GM20000 (cell line): ENCODE measurements at regions not wholly inside any gene's neighbourhood (a gene's known extent, or its start where the extent isn't known, plus 50 kb on each side); places are given as distances from the start of the nearest gene placed in this dataset.
"Not testable (repeated sequence)": the region's sequence is repeated elsewhere in the genome, so short reads cannot be mapped to it uniquely, and the experiment has no call there.

Experiments
- DNase-seq: peaks from one replicate; pipeline ENCODE4 v3.0.0; 2012; ENCODE audit warnings: low spot score
- CTCF ChIP-seq: IDR thresholded peaks from 2 replicates; pipeline ENCODE4 v1.5.1; 2012; ENCODE audit warnings: mild to moderate bottlenecking, control low read depth; ENCODE audit errors: extremely low read depth, missing control alignments

- TF ChIP-seq CTCF = no peak
- DNase-seq = no peak
Measured at GRCh38 chr2:188028739-188029138, 262.9 kb upstream of the GULP1 start.

GRCh38 chr2:188032306-188032705 is 259.4 kb upstream of the GULP1 start:
- DNase-seq = no peak
- no peak for TF ChIP-seq CTCF

- no peak for TF ChIP-seq CTCF
Measured at GRCh38 chr2:188032786-188033185, 258.9 kb upstream of the GULP1 start.

GRCh38 chr2:188033240-188033639 is 258.4 kb upstream of the GULP1 start:
- DNase-seq = not testable (repeated sequence)

More at GRCh38 chr2:188032786-188033185, 258.9 kb upstream of the GULP1 start:
- no peak for DNase-seq

GRCh38 chr2:188034102-188034501 is 257.6 kb upstream of the GULP1 start:
- DNase-seq = not testable (repeated sequence)

- DNase-seq = not testable (repeated sequence)
Measured at GRCh38 chr2:188035377-188035776, 256.3 kb upstream of the GULP1 start.

- DNase-seq = not testable (repeated sequence)
Measured at GRCh38 chr2:188036786-188037185, 254.9 kb upstream of the GULP1 start.

- TF ChIP-seq CTCF = no peak
- no peak for DNase-seq
Measured at GRCh38 chr2:188039307-188039706, 252.4 kb upstream of the GULP1 start.

GRCh38 chr2:188042412-188042811 is 249.3 kb upstream of the GULP1 start:
- no peak for TF ChIP-seq CTCF
- DNase-seq = no peak

GRCh38 chr2:188045016-188045415 is 246.7 kb upstream of the GULP1 start:
- TF ChIP-seq CTCF = no peak
- no peak for DNase-seq
